Activated naive CD4-positive, alpha-beta T cell (primary cell): ENCODE measurements at regions not wholly inside any gene's neighbourhood (a gene's known extent, or its start where the extent isn't known, plus 50 kb on each side); places are given as distances from the start of the nearest gene placed in this dataset.
"Not testable (repeated sequence)": the region's sequence is repeated elsewhere in the genome, so short reads cannot be mapped to it uniquely, and the experiment has no call there.

Experiments
- DNase-seq, 4 experiments: peaks; one replicate each; lab custom pipeline; 2025; lab: John Stamatoyannopoulos, UW

DNA sequence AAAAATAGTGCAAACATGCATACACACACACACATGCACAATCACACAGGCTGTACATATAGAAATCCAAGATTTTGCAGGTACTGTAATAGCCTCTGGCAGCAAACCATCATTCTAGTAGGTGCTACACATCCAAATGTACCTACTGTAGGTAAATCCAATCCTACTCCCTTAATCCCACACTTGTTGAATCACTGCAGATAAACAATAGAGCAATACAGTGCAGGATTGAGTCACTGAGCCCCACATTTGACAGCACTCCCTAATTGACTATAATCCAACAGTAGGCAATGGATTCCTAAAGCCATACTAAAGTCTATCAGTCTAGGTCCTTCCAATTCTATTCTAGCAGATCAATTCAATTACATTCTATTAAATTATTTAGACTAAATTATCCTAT, 1640.5 kb upstream of the CDH9 start:
- DNase-seq = no peak

DNA sequence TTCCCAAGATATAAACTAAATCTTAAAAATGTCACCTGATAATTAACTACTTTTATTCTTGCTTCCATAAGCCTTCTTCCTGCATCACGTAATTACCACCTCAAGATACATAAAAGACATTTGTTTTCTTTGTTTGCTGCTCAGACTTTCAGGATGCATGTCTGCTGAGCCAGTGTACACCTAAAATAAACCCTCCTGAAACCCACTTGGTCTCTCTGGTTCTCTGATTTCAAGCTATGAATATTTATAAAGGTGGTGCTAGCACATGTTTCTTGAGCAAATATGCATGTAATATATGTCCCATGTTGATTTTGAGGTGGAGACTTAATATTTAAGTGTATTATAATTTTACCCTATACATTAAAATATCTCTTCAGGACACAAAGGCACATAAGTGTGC, 1627.7 kb upstream of the CDH9 start:
- DNase-seq = no peak

DNA sequence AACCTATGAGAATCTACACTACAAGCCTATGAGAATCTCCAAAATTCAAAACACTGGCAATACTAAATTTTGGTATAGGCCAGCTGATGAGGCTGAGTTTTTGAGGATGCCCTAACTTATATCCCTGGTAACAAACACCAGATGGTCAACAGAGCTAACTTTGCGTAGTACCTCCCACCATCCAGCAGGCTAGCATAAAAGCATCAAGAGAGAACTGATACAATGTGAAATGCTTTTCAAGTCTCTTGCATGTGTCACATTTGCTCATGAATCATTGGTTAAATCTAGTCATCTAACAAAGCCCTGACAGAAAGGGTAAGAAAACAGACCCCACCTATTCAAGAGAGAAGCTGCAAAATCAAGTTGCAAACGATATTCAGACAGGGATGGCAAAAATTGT, 1609.7 kb upstream of the CDH9 start:
- no peak for DNase-seq

DNA sequence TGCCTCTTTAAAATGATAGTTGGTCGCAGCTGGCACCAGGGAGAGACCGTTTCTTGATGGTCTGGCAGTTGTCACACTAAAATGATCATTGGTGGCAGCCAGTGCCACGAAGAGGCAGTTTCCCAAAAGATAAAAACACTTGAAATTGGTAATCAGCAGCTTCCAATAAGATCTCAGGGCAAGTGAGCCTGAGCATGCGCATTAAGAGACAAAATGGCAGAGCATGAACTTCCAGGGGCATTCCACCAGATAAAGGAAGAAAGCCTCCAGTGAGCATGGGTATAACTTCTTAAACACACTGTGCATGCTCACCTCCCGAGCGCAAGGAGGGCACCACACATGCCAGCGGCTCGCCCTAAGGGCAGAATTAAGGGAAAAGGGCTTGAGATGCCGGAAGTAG, 1594.2 kb upstream of the CDH9 start:
- DNase-seq = no peak

DNA sequence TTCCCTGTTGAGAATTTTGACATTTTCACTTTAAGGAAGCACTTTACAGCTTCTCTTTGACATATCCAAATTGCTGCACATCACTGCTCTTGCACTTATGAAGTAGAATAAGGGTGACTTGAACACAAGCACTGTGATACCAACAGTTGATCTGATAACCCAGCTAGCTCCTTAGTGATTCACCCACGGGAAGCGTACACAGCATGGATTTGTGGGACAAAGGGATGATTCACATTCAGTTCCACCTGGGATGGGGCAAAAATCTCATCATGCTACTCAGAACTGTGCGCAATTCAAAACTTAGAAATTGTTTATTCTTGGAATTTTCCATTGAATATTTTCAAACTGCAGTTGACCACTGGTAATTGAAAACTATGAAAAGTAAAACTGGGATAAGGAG, 1565.5 kb upstream of the CDH9 start:
- DNase-seq = no peak

DNA sequence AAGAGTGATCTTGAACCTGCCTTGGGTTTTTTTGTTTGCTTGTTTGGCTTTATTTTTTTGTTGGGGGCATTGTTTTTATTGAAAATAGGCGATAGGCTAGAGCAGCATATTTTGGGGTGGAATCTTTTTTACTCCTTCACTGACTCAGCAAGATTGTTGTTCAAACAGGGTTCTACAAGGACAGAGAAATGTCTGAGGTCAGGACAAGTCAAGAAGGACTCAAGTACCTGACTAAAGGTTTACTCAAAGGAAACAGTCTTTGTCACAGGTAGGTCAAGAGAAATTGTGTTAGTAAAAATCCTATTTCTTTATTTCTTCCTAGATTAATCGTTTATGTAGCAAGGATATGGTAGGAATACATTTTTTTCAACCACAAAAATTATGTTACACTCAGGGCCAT, 1564.0 kb upstream of the CDH9 start:
- no peak for DNase-seq

DNA sequence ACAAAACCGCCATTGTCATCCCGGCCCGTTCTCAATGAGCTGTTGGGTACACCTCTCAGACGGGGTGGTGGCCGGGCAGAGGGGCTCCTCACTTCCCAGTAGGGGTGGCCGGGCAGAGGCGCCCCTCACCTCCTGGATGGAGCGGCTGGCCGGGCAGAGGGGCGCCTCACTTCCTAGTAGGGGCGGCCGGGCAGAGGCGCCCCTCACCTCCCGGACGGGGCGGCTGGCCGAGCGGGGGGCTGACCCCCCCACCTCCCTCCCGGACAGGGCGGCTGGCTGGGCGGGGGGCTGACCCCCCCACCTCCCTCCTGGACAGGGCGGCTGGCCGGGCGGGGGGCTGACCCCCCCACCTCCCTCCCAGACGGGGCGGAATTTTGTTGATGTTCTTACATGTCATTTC, 1558.3 kb upstream of the CDH9 start:
- DNase-seq = not testable (repeated sequence)

DNA sequence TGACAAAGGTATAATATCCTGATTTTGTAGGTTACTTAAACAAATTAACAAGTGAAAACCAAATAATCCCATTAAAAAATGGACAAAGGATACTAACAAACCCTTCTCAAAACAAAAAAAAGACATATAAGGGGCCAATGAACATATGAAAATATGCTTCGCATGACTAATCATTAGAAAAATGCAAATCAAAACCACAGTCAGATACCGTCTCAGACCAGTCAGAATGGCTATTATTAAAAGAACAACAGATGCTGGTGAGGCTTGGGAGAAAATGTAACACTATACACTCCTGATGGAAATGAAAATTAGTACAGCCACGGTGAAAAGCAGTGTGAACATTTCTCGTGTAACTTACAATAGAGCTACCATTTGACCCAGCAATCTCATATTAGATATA, 1542.2 kb upstream of the CDH9 start:
- no peak for DNase-seq

DNA sequence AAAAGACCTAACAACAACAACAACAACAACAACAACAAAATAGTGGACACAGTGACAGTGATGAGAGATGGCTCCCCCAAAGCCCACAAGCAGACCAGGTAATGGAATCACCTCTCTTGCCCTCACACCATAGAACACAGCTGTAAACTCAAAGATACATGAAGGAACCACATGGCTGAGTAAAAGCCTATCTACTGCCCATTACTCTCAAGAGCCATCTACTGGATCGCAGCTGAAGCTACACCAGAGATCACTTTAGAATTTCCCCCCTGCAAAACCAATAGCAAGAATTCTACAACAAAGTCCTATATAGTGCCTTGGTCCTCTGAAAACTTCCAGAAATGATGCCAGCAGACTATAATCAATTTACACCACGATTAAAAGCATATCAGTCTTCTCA, 1537.6 kb upstream of the CDH9 start:
- no peak for DNase-seq

DNA sequence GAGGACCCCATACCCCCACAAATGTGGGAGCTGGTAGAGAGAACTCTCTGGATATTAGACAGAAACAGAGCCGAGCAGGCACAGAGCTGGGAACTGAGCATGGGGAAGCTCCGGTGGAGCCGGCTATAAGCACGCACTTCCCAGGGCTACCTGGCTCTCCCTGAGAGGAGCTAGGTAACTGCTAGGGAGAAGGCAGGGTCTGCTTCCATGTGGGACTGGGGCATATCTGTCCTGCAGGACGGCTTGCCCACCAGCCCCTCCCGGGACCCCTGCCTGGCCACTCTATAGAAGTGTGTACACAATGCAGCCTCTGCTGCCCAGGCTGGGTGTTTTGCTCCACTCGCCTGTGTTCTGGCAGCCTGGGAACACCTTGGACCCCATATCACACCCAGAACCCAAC, 1537.0 kb upstream of the CDH9 start:
- DNase-seq = no peak

DNA sequence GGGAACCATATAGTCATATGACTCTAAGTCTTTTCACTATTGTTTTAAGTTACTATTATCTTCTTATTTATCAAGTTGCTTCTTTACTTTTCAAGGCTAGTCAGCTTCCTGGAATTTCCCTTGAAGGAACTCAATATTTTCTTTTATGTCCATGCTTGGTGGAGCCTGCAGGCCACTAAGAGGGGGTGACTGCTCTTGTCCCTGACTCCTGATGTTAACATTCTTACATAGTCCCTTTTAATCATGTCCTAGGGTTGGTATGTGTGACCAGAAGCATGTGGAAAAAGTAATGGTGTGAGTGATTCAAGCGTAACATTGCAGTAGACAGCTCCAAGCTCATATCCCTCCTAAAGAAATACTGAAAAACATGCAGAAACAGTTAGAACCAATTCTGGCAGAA, 1536.2 kb upstream of the CDH9 start:
- no peak for DNase-seq

DNA sequence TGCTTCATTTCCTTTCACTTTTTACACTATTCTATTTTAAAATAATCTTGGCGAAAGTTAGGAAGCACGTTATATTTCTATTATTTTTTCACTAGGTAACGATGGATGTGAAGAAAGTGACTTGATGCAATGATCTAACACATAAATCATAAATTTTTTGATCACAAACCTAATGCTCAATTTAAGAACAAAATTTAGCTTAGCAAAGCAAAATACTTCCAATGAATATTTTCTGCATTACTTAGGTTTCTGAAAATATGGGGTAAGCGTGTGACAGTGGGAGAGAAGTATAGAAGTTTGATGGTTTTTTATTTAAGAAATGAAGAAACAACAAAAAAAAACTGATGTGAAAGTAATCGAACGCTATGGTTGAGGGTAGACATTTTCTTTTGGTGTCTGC, 1528.7 kb upstream of the CDH9 start:
- DNase-seq = no peak

DNA sequence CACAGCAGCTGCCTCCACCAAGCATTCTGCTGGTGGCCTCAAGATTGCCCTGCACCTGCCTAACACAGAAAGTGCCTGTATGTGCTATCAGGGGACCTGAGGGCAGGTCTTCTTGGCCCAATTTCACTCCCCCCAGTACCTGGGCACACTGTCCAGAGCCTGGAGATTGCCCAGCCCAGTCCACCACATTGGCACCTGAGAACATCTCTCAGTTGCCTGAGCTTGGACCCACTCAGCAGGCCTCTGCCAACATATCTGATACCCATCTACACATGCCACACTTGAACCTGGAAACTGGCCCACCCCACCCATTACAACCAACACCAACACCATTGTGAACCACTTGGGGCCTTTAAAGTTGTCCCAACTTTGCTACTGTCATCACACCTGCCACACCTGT, 1523.1 kb upstream of the CDH9 start:
- DNase-seq = no peak

DNA sequence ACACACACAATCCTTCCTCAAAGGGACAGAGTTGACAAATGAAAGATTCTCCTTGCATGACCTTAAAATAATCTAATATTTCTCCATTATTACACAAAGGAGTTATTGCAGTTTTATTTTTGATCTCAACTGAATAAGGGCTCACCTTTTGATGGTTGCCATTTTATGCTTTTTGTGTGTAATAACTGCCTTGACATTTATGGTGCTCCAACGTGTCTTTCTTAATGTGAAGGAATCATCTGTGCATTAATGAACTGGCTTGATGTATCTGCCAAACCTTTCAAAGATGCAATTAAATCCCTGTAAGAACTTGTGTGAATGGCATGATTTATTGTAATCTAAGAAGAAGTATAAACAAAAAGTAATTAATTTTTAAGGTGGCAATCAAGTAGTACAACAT, 1519.8 kb upstream of the CDH9 start:
- no peak for DNase-seq

DNA sequence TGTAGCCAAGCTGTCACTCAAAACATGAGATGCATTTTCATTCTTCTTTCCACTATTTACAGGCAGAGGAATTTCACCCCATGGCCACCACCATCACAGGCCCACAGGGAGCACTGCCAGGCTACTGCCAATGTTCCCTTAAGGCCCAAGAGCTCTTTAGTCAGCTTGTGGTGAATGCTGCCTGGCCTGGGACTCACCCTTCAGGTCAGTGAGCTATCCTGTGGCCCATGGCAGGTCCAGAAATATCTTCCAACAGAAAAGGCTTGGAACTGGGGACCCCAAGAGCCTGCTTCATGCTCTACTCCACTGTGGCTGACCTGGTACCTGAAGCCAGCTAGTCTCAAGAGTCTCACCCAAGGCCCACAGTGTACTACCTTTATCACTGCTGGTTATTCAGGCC, 1518.7 kb upstream of the CDH9 start:
- DNase-seq = no peak

DNA sequence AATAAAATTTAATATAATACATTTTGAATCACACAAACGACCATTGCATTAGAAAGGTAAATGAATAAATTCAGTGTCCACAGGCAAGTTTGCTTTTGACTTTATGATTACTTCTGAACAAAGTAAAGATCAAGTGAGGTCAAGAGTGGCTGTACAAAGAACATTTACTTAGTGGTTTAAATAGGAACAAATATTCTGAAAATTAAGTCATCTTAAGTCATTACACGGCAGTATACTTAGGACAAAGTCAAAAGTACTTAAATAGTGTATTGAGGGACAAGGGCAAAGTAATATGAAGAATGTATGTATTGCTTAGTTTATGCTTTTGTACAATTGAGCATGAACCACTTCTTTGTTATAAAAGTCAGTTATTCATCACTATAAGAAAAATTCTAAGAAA, 1511.2 kb upstream of the CDH9 start:
- DNase-seq = no peak

DNA sequence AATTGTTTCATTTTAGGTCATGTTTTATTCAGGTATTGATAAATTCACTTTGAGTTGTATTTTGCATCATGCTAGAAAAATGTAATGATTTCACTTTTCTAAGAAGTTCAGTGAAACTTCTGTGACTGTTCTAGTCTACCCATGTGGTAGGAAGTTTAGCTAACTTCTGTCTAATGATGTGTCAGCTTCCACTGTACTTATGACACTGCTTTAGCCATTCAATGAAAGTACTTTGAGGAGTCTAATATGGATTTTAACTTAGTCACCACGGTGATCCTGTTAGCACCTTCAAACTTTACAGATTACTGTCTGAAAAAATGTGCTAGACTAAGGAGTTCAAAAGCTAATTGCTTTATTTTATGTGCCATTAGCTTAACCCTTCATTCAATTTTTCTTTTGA, 1510.5 kb upstream of the CDH9 start:
- no peak for DNase-seq

DNA sequence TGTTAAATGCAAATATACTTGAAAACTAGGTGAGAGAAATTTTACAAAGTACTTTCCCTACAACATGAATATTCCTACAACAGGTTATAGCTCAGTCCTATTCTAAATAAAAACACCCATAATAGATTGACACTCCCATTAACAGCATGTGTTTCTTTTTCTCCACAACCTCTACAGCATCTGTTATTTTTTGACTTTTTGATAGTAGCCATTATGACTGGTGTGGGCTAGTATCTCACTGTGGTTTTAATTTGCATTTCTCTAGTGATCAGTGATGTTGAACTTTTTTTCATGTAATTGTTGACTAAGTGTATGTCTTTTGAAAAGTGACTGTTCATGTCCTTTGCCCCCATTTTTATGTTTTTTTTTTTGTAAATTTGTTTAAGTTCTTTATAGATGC, 1506.1 kb upstream of the CDH9 start:
- DNase-seq = no peak

DNA sequence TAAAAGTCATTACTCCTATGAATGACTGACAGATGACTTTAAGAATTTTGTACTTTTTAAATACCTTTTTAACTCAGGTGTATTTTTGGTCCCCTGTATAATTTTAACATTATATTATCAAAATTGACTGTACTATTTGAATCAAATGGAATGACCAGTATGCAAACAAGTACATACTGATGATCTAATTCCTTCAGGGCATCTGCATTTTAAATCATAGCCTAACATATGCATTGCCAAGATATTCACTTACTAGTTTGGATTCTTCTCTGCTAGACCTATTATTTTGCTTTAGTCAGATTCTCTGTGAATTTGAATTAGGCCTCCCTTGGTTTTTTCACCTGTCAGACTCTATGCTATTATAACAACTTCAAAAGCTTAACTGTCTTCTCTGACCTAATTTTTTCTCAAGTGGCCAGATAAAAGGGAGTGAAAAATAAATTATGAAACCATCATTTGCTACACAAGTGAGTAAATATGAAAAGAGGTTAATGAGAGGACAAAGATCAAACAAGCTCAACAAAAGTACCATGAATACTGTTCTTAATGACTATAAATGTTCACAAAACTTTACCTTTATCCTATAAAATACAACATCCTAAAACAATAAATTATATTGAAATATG, 1505.2 kb upstream of the CDH9 start:
- DNase-seq = no peak

DNA sequence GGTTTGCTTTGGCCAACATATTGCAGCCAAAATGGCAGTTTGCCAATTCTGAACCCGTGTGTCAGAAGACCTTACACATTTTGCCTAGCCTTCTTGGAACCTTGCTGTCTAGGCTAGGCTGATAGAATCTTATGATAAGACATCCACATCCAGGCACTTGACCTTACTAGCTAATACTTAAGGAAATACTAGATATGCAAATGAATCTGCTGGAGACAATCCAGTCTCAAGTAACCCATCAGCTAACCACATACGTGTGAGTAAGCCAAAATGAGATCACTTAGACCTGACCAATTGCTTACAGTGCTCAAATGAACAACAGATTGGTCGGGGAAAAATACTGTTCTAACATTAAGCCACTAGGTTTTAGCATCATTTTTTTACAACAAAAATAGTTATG, 1504.6 kb upstream of the CDH9 start:
- DNase-seq = no peak

DNA sequence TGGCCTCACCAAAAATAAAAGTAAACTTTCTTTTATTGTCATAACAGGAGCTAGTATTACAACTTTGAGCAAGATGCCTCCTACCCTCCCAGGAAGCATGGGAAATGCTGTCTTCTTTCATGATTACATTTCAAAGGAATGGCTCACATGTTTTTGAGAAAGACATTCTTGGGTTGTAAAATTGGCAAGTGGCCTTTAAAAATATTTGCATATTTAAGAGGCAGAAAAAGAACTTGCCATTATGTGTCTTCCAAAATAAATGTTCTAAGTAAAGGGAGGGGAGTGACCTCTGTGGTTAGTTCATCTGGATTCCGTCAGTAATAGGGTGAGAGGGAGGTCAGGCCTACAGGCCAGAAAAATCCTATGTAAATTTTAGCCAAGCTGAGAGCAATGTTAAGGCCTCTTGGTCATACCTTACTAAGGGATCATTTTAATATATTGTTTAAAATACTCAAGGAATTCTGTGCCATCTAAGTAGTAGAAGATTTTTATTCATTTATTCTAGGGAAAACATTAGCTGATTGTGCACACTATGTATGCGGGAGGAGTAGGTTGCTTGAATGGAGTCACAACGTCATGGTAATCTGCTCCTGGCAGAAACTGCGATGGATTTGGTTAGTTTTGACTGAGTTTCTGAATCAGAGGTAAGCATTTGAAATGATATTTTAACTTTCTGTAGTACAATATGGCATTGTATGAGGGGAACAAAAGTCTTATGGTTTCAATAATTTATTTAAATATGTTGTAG, 1485.7 kb upstream of the CDH9 start:
- no peak for DNase-seq

DNA sequence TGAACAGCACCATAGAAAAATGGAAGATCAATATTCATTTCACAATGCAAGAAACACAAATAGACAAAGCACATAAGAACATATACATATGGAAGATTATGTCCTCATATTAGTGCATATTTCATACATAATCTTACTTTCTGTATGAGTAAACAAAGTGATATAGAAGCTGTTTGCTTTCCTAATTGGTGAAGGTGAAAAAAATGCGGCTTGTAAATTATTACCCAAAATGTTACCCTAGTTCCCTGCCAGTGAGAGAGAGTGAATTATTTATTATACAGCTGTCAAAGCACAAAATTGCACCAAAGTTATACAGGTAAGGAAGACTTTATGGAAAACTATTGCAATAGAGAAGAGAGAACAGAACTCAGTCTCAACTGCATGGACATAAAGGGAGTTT, 1485.0 kb upstream of the CDH9 start:
- DNase-seq = no peak

DNA sequence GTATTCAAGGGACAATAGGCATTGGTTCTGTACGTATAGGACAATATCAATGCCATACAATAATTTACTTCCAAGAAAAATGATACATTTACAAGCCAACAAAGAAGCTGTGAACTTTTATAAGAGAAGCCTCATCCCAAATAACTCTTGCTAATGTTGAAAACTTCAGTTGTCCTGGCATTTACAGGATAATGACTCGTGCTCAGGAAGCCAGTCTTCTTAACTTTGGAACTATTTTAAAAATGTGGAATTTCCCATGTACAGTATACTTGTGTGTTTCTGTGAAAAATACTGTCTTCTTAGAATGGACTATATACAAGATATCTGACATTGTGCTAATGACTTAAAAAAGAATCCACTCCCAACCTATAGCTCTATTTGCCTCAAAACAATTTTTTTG, 1479.3 kb upstream of the CDH9 start:
- no peak for DNase-seq

DNA sequence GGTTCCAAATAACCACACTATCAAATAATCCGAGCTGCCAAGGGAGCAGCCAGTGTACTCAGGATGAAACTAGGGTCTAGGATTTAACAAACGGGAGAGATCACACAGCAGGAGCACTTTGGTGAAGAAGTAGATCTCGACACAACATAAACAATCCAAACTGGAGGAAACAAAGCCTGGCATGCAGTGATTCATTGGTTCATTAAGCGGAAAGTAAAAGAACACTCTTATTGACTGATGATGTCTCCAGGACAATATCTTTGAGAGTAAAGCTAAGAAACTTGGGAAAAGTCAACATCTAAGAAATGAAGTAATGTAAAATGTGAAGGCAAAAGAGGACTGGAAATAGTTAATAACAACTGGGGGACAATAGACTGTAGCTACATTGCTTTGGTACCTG, 1478.3 kb upstream of the CDH9 start:
- DNase-seq = no peak
